H1 (cell line): ENCODE measurements at regions not wholly inside any gene's neighbourhood (a gene's known extent, or its start where the extent isn't known, plus 50 kb on each side); places are given as distances from the start of the nearest gene placed in this dataset.
A peak's percentile ranks its signal among the peaks of the same experiment; 100 is the strongest.
"Not testable (repeated sequence)": the region's sequence is repeated elsewhere in the genome, so short reads cannot be mapped to it uniquely, and the experiment has no call there.

ENCODE experiments used
- CTCF ChIA-PET: fragments of 300-600 bp; sonication (Branson Sonifier 250); formaldehyde crosslinking; loops from one replicate; lab custom pipeline; 2021; ENCODE audit not compliant: partially characterized antibody; lab: Charles Lee
- POLR2A ChIA-PET: fragments of 300-600 bp; sonication (Branson Sonifier 250); formaldehyde crosslinking; loops from one replicate; lab custom pipeline; 2021; ENCODE audit warnings: inconsistent platforms; ENCODE audit not compliant: partially characterized antibody; lab: Charles Lee
- DNase-seq, 2 experiments: peaks; one replicate each; pipeline versions ENCODE4 v3.0.0 to v3.0.0-alpha.2; 2010 to 2022; ENCODE audit warnings: low spot score in 2 of 2, low read depth in 1 of 2, mixed read lengths in 1 of 2
- FAIRE-seq: peaks from 2 replicates; lab custom pipeline; 2011; peaks lifted over from hg19 to GRCh38; lab: Jason Lieb, UNC
- H2AFZ ChIP-seq: 2 replicates; pipeline ENCODE4 v1.8.1; 2012; ENCODE audit warnings: low read length, inconsistent platforms
- H2AK5ac ChIP-seq: 2 replicates; pipeline ENCODE4 v1.6.1; 2013; ENCODE audit warnings: low read depth, low read length
- H2BK120ac ChIP-seq: replicated peaks from 2 replicates; pipeline ENCODE3; 2013; ENCODE audit warnings: low read depth, low read length, inconsistent platforms
- H2BK12ac ChIP-seq: 2 replicates; pipeline ENCODE4 v1.6.1; 2013; ENCODE audit warnings: low read depth, low read length
- H2BK15ac ChIP-seq: 2 replicates; pipeline ENCODE4 v1.6.1; 2013; ENCODE audit warnings: low read length
- H2BK20ac ChIP-seq: 2 replicates; pipeline ENCODE4 v1.6.1; 2013; ENCODE audit warnings: low read length
- H2BK5ac ChIP-seq: 2 replicates; pipeline ENCODE4 v1.6.1; 2013; ENCODE audit warnings: low read depth, low read length
- H3K14ac ChIP-seq: 2 replicates; pipeline ENCODE4 v1.6.1; 2013; ENCODE audit warnings: inconsistent platforms; ENCODE audit not compliant: insufficient read length
- H3K18ac ChIP-seq: 2 replicates; pipeline ENCODE4 v1.6.1; 2013; ENCODE audit warnings: low read length; ENCODE audit errors: extremely low read depth
- H3K23ac ChIP-seq: 2 replicates; pipeline ENCODE4 v1.6.1; 2013; ENCODE audit warnings: inconsistent platforms; ENCODE audit not compliant: insufficient read length
- H3K23me2 ChIP-seq: 2 replicates; pipeline ENCODE4 v1.6.1; 2013; ENCODE audit warnings: low read depth, low read length
- H3K27ac ChIP-seq: 2 replicates; pipeline ENCODE4 v1.6.1; 2011; ENCODE audit warnings: low read depth, low read length, inconsistent platforms
- H3K27me3 ChIP-seq, 4 experiments: replicated peaks in 1 of 4; 1 replicate in 1 of 4; 2 replicates in 3 of 4; pipeline versions ENCODE4 v1.6.1 to v1.8.1; 2011 to 2013; ENCODE audit warnings: low read length in 3 of 4, mild to moderate bottlenecking in 3 of 4, inconsistent platforms in 2 of 4, mixed read lengths in 2 of 4, moderate library complexity in 1 of 4; ENCODE audit not compliant: control insufficient read depth in 3 of 4, insufficient read depth in 3 of 4; ENCODE audit errors: extremely low read depth in 1 of 4
- H3K36me3 ChIP-seq, 4 experiments: 2 replicates each; pipeline versions ENCODE4 v1.6.1 to v1.8.1; 2011 to 2013; ENCODE audit warnings: mild to moderate bottlenecking in 4 of 4, low read length in 3 of 4, moderate library complexity in 2 of 4, control low read depth in 1 of 4, inconsistent platforms in 1 of 4; ENCODE audit not compliant: insufficient read depth in 4 of 4, control insufficient read depth in 2 of 4
- H3K4ac ChIP-seq: replicated peaks from 2 replicates; pipeline ENCODE3; 2013; ENCODE audit warnings: low read length, low read depth, mixed read lengths, inconsistent platforms; ENCODE audit not compliant: insufficient read length
- H3K4me1 ChIP-seq, 4 experiments: replicated peaks in 1 of 4; 1 replicate in 1 of 4; 2 replicates in 3 of 4; pipeline versions ENCODE4 v1.6.1 to v1.8.1; 2011 to 2013; ENCODE audit warnings: low read length in 3 of 4, inconsistent platforms in 2 of 4, mixed read lengths in 1 of 4; ENCODE audit not compliant: insufficient read depth in 4 of 4, control insufficient read depth in 3 of 4
- H3K4me2 ChIP-seq, 2 experiments: 2 replicates each; pipeline versions ENCODE4 v1.6.1 to v1.8.1; 2011 to 2013; ENCODE audit warnings: low read depth in 2 of 2, low read length in 2 of 2, control low read depth in 1 of 2, inconsistent platforms in 1 of 2, mild to moderate bottlenecking in 1 of 2; ENCODE audit not compliant: insufficient read depth in 1 of 2
- H3K4me3 ChIP-seq, 4 experiments: fragments of 200-600, 300-600 bp in 1 of 4; sonication (generic), shearing (Covaris generic), sonication (Bioruptor Twin) in 1 of 4; 2 replicates each; pipeline versions ENCODE4 v1.5.1 to v1.8.1; 2011 to 2016; ENCODE audit warnings: low read length in 4 of 4, low read depth in 3 of 4, control low read depth in 2 of 4, inconsistent platforms in 2 of 4, mild to moderate bottlenecking in 2 of 4, mixed read lengths in 1 of 4, moderate library complexity in 1 of 4; ENCODE audit not compliant: insufficient read depth in 2 of 4; ENCODE audit errors: extremely low read depth in 1 of 4
- H3K56ac ChIP-seq: replicated peaks from 2 replicates; pipeline ENCODE3; 2013; ENCODE audit warnings: low read depth, mild to moderate bottlenecking, mixed read lengths, low read length, inconsistent platforms; ENCODE audit not compliant: insufficient read length
- H3K79me1 ChIP-seq: 2 replicates; pipeline ENCODE4 v1.6.1; 2013; ENCODE audit warnings: low read depth, low read length, control low read depth
- H3K79me2 ChIP-seq, 2 experiments: 2 replicates each; pipeline versions ENCODE4 v1.6.1 to v1.8.1; 2012 to 2013; ENCODE audit warnings: low read length in 2 of 2, mild to moderate bottlenecking in 2 of 2, inconsistent platforms in 1 of 2; ENCODE audit not compliant: insufficient read depth in 2 of 2, control insufficient read depth in 1 of 2
- H3K9ac ChIP-seq, 4 experiments: replicated peaks in 1 of 4; 1 replicate in 1 of 4; 2 replicates in 3 of 4; pipeline versions ENCODE4 v1.6.1 to v1.8.1; 2011 to 2013; ENCODE audit warnings: low read depth in 3 of 4, low read length in 3 of 4, control low read depth in 2 of 4, mild to moderate bottlenecking in 2 of 4, moderate library complexity in 2 of 4, inconsistent platforms in 1 of 4; ENCODE audit errors: extremely low read depth in 1 of 4
- H3K9me3 ChIP-seq, 2 experiments: 2 replicates each; pipeline versions ENCODE4 v1.6.1 to v1.8.1; 2012 to 2013; ENCODE audit warnings: mild to moderate bottlenecking in 2 of 2, moderate library complexity in 2 of 2, control low read depth in 1 of 2, inconsistent platforms in 1 of 2, low read depth in 1 of 2, low read length in 1 of 2, mixed read lengths in 1 of 2; ENCODE audit not compliant: insufficient read depth in 2 of 2
- H4K20me1 ChIP-seq, 2 experiments: replicated peaks in 1 of 2; 2 replicates each; pipeline versions ENCODE3 to v1.8.1; 2011 to 2013; ENCODE audit warnings: inconsistent platforms in 2 of 2, low read length in 2 of 2, mild to moderate bottlenecking in 1 of 2; ENCODE audit not compliant: insufficient read depth in 2 of 2, control insufficient read depth in 1 of 2
- H4K5ac ChIP-seq: 2 replicates; pipeline ENCODE4 v1.6.1; 2013; ENCODE audit warnings: low read length, low read depth, mixed read lengths, inconsistent platforms; ENCODE audit not compliant: insufficient read length
- H4K8ac ChIP-seq: 2 replicates; pipeline ENCODE4 v1.8.0; 2013; ENCODE audit warnings: mild to moderate bottlenecking, moderate library complexity, low read length, inconsistent platforms; ENCODE audit not compliant: insufficient read depth; ENCODE audit errors: extremely low read depth
- H4K91ac ChIP-seq: replicated peaks from 2 replicates; pipeline ENCODE3; 2013; ENCODE audit warnings: low read length, mixed read lengths, inconsistent platforms; ENCODE audit not compliant: insufficient read length
- CREB1 ChIP-seq: IDR thresholded peaks from 2 replicates; pipeline ENCODE4 v1.6.1; 2012; ENCODE audit warnings: inconsistent platforms
- FOSL1 ChIP-seq: IDR thresholded peaks from 2 replicates; pipeline ENCODE4 v1.6.1; 2011; ENCODE audit warnings: mild to moderate bottlenecking, low read depth, low read length, moderate library complexity; ENCODE audit not compliant: insufficient read depth
- JUND ChIP-seq: IDR thresholded peaks from 2 replicates; pipeline ENCODE4 v1.6.1; 2011; ENCODE audit warnings: mild to moderate bottlenecking, improper control_type of control experiment, low read length
- MAFK ChIP-seq: IDR thresholded peaks from 2 replicates; pipeline ENCODE4 v1.6.1; 2012; ENCODE audit warnings: low read depth, mild to moderate bottlenecking, improper control_type of control experiment, low read length
- NANOG ChIP-seq: IDR thresholded peaks from 2 replicates; pipeline ENCODE4 v1.6.1; 2011; ENCODE audit warnings: low read length, low read depth, mild to moderate bottlenecking, inconsistent platforms; ENCODE audit not compliant: insufficient read depth, poor library complexity, severe bottlenecking
- PHF8 ChIP-seq: fragments of 200-600 bp; sonication (generic); conservative IDR thresholded peaks from 2 replicates; pipeline ENCODE4 v1.7.1; 2012; ENCODE audit warnings: low read depth, mild to moderate bottlenecking, inconsistent platforms, low read length, moderate library complexity
- SP2 ChIP-seq: IDR thresholded peaks from 2 replicates; pipeline ENCODE4 v1.6.1; 2012; ENCODE audit warnings: mild to moderate bottlenecking, low read length, inconsistent platforms
- SP4 ChIP-seq: IDR thresholded peaks from 2 replicates; pipeline ENCODE4 v1.6.1; 2012; ENCODE audit warnings: low read length, inconsistent platforms
- TAF7 ChIP-seq: optimal IDR thresholded peaks from 2 replicates; pipeline ENCODE3; 2011; ENCODE audit warnings: low read depth, mild to moderate bottlenecking, inconsistent platforms, low read length, moderate library complexity, borderline replicate concordance
- WGBS, 2 experiments: shearing (Covaris generic) in 1 of 2; methylation state at CpG; one replicate each; pipeline versions ENCODE4 v1.1.6 to v1.1.7; 2013 to 2015; ENCODE audit warnings: low lambda C conversion rate in 2 of 2, mixed read lengths in 2 of 2, inconsistent platforms in 1 of 2, low coverage in 1 of 2, missing lambda C conversion rate in 1 of 2; ENCODE audit not compliant: insufficient replicate concordance in 2 of 2, insufficient coverage in 1 of 2, insufficient read length in 1 of 2; ENCODE audit errors: extremely low coverage in 1 of 2, missing lambda C conversion rate in 1 of 2; 5-methylcytosine and 5-hydroxymethylcytosine counted together

DNA sequence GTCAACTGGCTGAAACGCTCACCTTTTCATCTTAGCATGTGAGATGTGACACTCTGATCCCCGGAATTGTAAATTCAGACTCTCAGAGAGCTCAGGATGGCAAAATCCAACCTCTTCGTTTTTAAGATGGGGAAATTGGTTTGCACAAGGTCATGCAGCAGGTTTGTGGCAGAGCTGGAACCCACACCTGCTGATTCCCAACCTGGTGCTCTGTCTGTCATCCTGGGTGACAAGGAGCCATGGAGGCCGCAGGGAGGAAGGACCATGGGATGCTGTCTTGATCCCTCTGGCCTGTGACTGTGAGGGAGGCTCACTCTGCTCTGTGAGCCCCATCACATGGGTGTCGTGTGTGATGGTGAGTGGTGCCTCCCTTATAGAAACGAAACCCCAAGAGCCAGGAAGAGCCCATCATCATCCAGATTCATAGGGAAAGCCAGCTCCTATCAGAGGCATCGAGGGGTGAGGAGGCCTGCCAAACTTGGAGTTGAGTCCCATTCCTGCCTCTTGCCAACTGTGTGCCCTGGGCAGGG is 87.4 kb upstream of the SYT13 start (continued):
- no peak for TF ChIP-seq SP4
- TF ChIP-seq NANOG: no peak
- TF ChIP-seq JUND: no peak
- TF ChIP-seq FOSL1: no peak
- no peak for TF ChIP-seq TAF7
- TF ChIP-seq PHF8: no peak
- no peak for TF ChIP-seq CREB1
- TF ChIP-seq SP2: no peak
- TF ChIP-seq MAFK: no peak

DNA sequence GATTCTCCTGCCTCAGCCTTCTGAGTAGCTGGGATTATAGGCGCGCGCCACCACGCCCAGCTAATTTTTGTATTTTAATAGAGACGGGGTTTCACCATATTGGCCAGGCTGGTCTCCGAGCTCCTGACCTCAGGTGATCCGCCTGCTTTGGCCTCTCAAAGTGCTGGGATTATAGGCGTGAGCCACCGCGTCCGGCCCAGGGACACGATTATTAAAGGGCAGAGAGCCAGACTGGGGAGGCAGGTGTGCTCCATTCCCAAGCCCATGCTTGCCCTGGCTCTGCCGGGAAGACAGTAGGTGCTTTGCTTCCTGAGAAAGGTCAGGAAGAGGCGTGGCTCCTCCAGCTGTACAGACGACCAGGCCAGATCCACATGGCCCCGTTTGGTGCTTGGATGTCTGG is 86.3 kb upstream of the SYT13 start:
- H2BK120ac ChIP-seq, H3K4me3 ChIP-seq, FAIRE-seq, H3K14ac ChIP-seq, H3K36me3 ChIP-seq, H3K79me2 ChIP-seq, DNase-seq, H3K9me3 ChIP-seq, H2AK5ac ChIP-seq, H3K18ac ChIP-seq, H3K27me3 ChIP-seq, H4K8ac ChIP-seq, H4K5ac ChIP-seq, H3K9ac ChIP-seq, H3K27ac ChIP-seq, POLR2A ChIA-PET, H3K56ac ChIP-seq, H4K20me1 ChIP-seq, H2BK5ac ChIP-seq, H3K23me2 ChIP-seq, H3K79me1 ChIP-seq, H3K23ac ChIP-seq, H3K4ac ChIP-seq, H4K91ac ChIP-seq, H3K4me1 ChIP-seq: not testable (repeated sequence)
- peak overlapping the region; percentile 81; the same call in 1 of the 2 replicates for H2BK12ac ChIP-seq
- H3K4me2 ChIP-seq: peak overlapping the region in 1 of 2 experiments; percentile 31; a peak in 1 of 4 replicates
- CTCF ChIA-PET: interaction anchor here (0.6 to 5.4 kb wide), 37 partner anchors 7 to 468 kb away, joined by 3 to 52 read pairs (median 6); no protein-coding TSS in a partner anchor
- H2BK15ac ChIP-seq: 0 out of 2 replicates have a peak overlapping the region, but pooled peaks have one; percentile 10
- 0 out of 2 replicates have a peak overlapping the region, but pooled peaks have one; percentile 92 for H2BK20ac ChIP-seq
- H2AFZ ChIP-seq: peak overlapping the region; percentile 61; the same call in 1 of the 2 replicates
- 84% methylated on average over 16 of the region's 16 CpGs; no CpG with 5 or more reads in 1 of the 2 experiments for WGBS, 2 experiments
